ENCODE measurements at regions not wholly inside any gene's neighbourhood (a gene's known extent, or its start where the extent isn't known, plus 50 kb on each side); places are given as distances from the start of the nearest gene placed in this dataset.

DNA sequence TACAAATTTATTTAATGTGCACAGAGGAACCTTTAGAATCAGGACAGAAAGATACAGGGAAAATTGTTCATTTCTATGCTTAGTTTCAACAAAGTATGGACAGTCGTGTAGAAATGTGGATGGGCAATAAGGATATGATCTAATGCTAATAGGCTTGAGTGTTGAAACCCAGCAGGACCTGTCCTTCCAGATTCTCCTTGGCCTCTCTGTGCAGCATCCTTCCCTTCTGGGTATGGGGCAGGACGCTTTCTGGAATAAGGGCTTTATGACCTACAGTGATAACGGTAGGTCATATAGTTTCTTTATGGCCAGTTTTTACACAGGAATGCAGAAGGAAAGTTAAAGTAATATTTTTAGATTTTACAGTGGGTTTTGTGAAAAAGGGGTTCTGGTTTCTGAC lies 698.1 kb downstream of the SI start:
- intact Hi-C loops (cut with micrococcal nuclease), result no loop called here
- H3K9me2 ChIP-seq (ENCODE audit: insufficient read depth), result no peaks in the 10 kb centered on the region
- H3K4me1 ChIP-seq (ENCODE audit: control insufficient read depth in 1 of 2, insufficient read depth in 2 of 2, low read length in 2 of 2), result no peaks in the 10 kb centered on the region
- POLR2A ChIA-PET, result no interaction called here
- H3K4me3 ChIP-seq (replicated peaks in 1 of 2; ENCODE audit: low read depth in 1 of 2, low read length in 2 of 2), result no peak overlapping the region
- no peaks in the 10 kb centered on the region for H3K79me2 ChIP-seq (ENCODE audit: insufficient read depth, low read length)
- no TSS peak for BruUV-seq (replicated peaks)
- no peaks in the 10 kb centered on the region for H4K20me1 ChIP-seq (ENCODE audit: insufficient read depth)
- no peaks in the 10 kb centered on the region for H3K9me3 ChIP-seq (ENCODE audit: control insufficient read depth in 1 of 2, insufficient read depth in 1 of 2, low read depth in 1 of 2, low read length in 2 of 2)
- DNase-seq (ENCODE audit: low read depth, low spot score) (no peak), ATAC-seq (no peak)
- TF ChIP-seq ELF1 (IDR thresholded peaks at IDR 0.05; ENCODE audit: borderline replicate concordance, low read depth) (no peak), SP1 (IDR thresholded peaks at IDR 0.05; ENCODE audit: low read depth) (no peak), EGR1 (IDR thresholded peaks at IDR 0.05; ENCODE audit: low read depth) (no peak), SRF (IDR thresholded peaks at IDR 0.05; ENCODE audit: low read depth) (no peak), POLR2AphosphoS5 (IDR thresholded peaks at IDR 0.05; ENCODE audit: low read depth, low read length) (no peak), EZH2 (IDR thresholded peaks at IDR 0.05) (no peak), REST (IDR thresholded peaks at IDR 0.05; ENCODE audit: low read depth) (no peak), CTCF (IDR thresholded peaks at IDR 0.05 in 2 of 3, conservative IDR thresholded peaks at IDR 0.05 in 1 of 3; ENCODE audit: borderline replicate concordance in 1 of 3, insufficient read depth in 1 of 3, low read depth in 2 of 3, low read length in 2 of 3) (no peak), JUND (IDR thresholded peaks at IDR 0.05) (no peak), TCF7L2 (IDR thresholded peaks at IDR 0.05; ENCODE audit: borderline replicate concordance, extremely low read depth, insufficient read depth, insufficient read length) (no peak), RAD21 (IDR thresholded peaks at IDR 0.05; ENCODE audit: low read depth) (no peak), ZNF274 (IDR thresholded peaks at IDR 0.05; ENCODE audit: low read depth, low read length) (no peak), FOSL1 (IDR thresholded peaks at IDR 0.05; ENCODE audit: low read depth) (no peak), YY1 (IDR thresholded peaks at IDR 0.05; ENCODE audit: extremely low read depth, insufficient replicate concordance, low read depth, low read length) (no peak)
- TF ChIP-seq, protein P1, sequence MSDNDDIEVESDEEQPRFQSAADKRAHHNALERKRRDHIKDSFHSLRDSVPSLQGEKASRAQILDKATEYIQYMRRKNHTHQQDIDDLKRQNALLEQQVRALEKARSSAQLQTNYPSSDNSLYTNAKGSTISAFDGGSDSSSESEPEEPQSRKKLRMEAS (IDR thresholded peaks at IDR 0.05), result no peak
- no peaks in the 10 kb centered on the region for H3K36me3 ChIP-seq (ENCODE audit: control insufficient read depth in 1 of 2, insufficient read depth in 2 of 2, low read length in 2 of 2)
- RAD21 ChIA-PET (ENCODE audit: low non-redundant PET in 1 of 2, low total read pairs in 2 of 2, uncharacterized antibody in 2 of 2, unreplicated experiment in 2 of 2), result no interaction called here
- H3K4me2 ChIP-seq (ENCODE audit: low read length), result no peak overlapping the region
- CTCF ChIA-PET, result no interaction called here
- no peaks in the 10 kb centered on the region for H3K27me3 ChIP-seq (ENCODE audit: insufficient read depth, low read length)
- H3K9ac ChIP-seq (ENCODE audit: low read length), result no peak overlapping the region
- no peak overlapping the region for H2AFZ ChIP-seq (ENCODE audit: low read depth, low read length, poor library complexity, severe bottlenecking)
- H3K27ac ChIP-seq (ENCODE audit: low read depth, low read length), result no peak overlapping the region

Measured in HCT116 (cell line).